ENCODE measurements at regions not wholly inside any gene's neighbourhood (a gene's known extent, or its start where the extent isn't known, plus 50 kb on each side); places are given as distances from the start of the nearest gene placed in this dataset.

- no peak for TF ChIP-seq TFDP2 (CRISPR knock-in tag; IDR thresholded peaks at IDR 0.05)
- TF ChIP-seq RFX5 (IDR thresholded peaks at IDR 0.05; ENCODE audit: low read depth, low read length): no peak
Measured at GRCh38 chr1:104084380-104084779, 334.7 kb downstream of the AMY1C start (continued).

DNA sequence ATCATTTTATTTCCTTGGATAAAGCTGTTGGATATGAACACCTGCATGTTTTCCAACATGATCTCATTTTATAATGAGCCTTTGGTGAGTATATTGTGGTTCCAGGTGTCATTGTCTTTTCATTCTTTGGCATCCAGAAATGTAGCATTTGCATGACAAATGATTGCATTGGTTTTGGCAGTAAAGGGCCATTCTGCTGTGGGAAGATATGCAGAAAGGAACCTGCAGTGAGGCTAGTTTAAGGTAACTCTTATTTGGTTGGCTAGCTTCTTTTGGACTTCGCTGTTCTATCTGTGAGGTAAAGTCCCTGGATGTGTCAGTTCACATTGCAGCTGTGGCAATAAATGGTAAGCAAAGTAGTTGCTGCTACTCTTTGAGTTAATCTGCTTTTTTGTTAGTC lies 343.0 kb downstream of the AMY1C start:
- no peak overlapping the region for H3K4me3 ChIP-seq (replicated peaks in 1 of 3; ENCODE audit: insufficient read depth in 1 of 3, low read depth in 2 of 3, low read length in 3 of 3)
- no peaks in the 10 kb centered on the region for H3K9me3 ChIP-seq (ENCODE audit: low read length)
- in situ Hi-C loops (cut with HindIII; ENCODE audit: extremely low pct_ligation_motif_present, low pct_unique_long_range_greater_than_20kb): no loop called here
- FAIRE-seq: no peak
- H3K36me3 ChIP-seq (replicated peaks in 1 of 2; ENCODE audit: control insufficient read depth in 1 of 2, insufficient read depth in 2 of 2, low read length in 2 of 2): no peaks in the 10 kb centered on the region
- no peak overlapping the region for H3K27ac ChIP-seq (ENCODE audit: extremely low read length, insufficient read depth, low read length)
- 7% methylated on average over 1 of the region's 1 CpG for WGBS (ENCODE audit: low lambda C conversion rate)
- DNase-seq (ENCODE audit: low spot score): no peak
- no peak overlapping the region for H3K9ac ChIP-seq (ENCODE audit: insufficient read depth, low read depth, low read length)
- no peak for ATAC-seq
- no peaks in the 10 kb centered on the region; a peak in 1 of 5 replicates for H3K27me3 ChIP-seq (ENCODE audit: control insufficient read depth in 1 of 2, insufficient read depth in 2 of 2, low read length in 2 of 2)
- H4K20me1 ChIP-seq (ENCODE audit: insufficient read depth, low read length): no peaks in the 10 kb centered on the region
- no TSS peak for BruUV-seq (replicated peaks)
- H3K4me2 ChIP-seq (ENCODE audit: low read depth, low read length): no peak overlapping the region
- H3K79me2 ChIP-seq (ENCODE audit: insufficient read depth, low read length): no peaks in the 10 kb centered on the region
- H2AFZ ChIP-seq (ENCODE audit: low read length): no peak overlapping the region
- intact Hi-C loops (cut with micrococcal nuclease; ENCODE audit: unreplicated experiment): no loop called here
- ChIA-PET CTCF (ENCODE audit: low intra/inter-chr PET ratio, low total read pairs) (no interaction called here), POLR2A (no interaction called here)
- no peaks in the 10 kb centered on the region for H3K4me1 ChIP-seq (ENCODE audit: insufficient read depth, low read length)
- TF ChIP-seq, protein P1, sequence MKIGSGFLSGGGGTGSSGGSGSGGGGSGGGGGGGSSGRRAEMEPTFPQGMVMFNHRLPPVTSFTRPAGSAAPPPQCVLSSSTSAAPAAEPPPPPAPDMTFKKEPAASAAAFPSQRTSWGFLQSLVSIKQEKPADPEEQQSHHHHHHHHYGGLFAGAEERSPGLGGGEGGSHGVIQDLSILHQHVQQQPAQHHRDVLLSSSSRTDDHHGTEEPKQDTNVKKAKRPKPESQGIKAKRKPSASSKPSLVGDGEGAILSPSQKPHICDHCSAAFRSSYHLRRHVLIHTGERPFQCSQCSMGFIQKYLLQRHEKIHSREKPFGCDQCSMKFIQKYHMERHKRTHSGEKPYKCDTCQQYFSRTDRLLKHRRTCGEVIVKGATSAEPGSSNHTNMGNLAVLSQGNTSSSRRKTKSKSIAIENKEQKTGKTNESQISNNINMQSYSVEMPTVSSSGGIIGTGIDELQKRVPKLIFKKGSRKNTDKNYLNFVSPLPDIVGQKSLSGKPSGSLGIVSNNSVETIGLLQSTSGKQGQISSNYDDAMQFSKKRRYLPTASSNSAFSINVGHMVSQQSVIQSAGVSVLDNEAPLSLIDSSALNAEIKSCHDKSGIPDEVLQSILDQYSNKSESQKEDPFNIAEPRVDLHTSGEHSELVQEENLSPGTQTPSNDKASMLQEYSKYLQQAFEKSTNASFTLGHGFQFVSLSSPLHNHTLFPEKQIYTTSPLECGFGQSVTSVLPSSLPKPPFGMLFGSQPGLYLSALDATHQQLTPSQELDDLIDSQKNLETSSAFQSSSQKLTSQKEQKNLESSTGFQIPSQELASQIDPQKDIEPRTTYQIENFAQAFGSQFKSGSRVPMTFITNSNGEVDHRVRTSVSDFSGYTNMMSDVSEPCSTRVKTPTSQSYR (CRISPR knock-in tag; IDR thresholded peaks at IDR 0.05; ENCODE audit: borderline replicate concordance): no peak
- TF ChIP-seq SMARCC2 (IDR thresholded peaks at IDR 0.05) (no peak), SRSF4 (IDR thresholded peaks at IDR 0.05; ENCODE audit: low read depth, low read length, poor library complexity, severe bottlenecking) (no peak), ZNF550 (CRISPR knock-in tag; IDR thresholded peaks at IDR 0.05; ENCODE audit: borderline replicate concordance) (no peak), THAP11 (CRISPR knock-in tag; IDR thresholded peaks at IDR 0.05) (no peak), TCF7L2 (IDR thresholded peaks at IDR 0.05; ENCODE audit: low read depth, low read length) (no peak), SOX6 (IDR thresholded peaks at IDR 0.05) (no peak), SOX6 (CRISPR knock-in tag; IDR thresholded peaks at IDR 0.05) (no peak), ZNF124 (CRISPR knock-in tag; IDR thresholded peaks at IDR 0.05) (no peak)
- TF ChIP-seq, protein P2, sequence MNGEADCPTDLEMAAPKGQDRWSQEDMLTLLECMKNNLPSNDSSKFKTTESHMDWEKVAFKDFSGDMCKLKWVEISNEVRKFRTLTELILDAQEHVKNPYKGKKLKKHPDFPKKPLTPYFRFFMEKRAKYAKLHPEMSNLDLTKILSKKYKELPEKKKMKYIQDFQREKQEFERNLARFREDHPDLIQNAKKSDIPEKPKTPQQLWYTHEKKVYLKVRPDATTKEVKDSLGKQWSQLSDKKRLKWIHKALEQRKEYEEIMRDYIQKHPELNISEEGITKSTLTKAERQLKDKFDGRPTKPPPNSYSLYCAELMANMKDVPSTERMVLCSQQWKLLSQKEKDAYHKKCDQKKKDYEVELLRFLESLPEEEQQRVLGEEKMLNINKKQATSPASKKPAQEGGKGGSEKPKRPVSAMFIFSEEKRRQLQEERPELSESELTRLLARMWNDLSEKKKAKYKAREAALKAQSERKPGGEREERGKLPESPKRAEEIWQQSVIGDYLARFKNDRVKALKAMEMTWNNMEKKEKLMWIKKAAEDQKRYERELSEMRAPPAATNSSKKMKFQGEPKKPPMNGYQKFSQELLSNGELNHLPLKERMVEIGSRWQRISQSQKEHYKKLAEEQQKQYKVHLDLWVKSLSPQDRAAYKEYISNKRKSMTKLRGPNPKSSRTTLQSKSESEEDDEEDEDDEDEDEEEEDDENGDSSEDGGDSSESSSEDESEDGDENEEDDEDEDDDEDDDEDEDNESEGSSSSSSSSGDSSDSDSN (CRISPR knock-in tag; IDR thresholded peaks at IDR 0.05): no peak
